ENCODE measurements at regions not wholly inside any gene's neighbourhood (a gene's known extent, or its start where the extent isn't known, plus 50 kb on each side); places are given as distances from the start of the nearest gene placed in this dataset.

DNA sequence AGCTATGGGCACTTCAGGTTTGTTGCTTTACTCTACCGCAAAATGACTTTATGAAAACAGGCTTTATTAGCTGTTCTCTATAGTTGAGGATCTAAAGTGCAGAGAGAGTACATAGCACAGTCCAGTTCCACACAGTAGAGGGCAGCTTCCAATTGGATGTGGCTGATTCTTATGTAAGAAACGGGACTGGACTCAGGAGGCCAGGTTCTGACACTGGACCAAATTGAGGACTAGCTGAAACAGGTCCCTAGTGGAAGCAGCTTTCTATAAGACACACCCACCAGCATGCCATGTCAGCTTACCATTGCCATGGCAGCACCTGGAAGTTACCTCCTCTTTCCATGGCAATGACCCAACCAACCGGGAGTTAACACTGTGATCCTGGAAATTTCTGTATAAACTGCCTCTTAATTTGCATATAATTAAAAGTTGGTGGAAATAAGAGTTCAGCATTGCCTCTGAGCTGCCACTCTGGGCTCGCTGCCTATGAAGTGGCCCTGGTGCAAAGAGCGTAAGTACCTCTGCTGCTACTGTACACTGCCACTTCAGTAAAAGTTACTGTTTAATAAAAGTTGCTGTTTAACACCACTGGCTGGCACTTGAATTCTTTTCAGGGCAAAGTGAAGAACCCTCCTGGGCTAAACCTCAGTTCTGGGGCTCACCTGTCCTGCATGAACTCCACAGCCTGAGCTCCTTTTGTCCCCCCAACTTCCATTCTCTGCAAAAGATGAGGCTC is 211.9 kb upstream of the SLC10A2 start (continued):
- no peak for TF ChIP-seq SIN3A (conservative IDR thresholded peaks at IDR 0.05 in 1 of 2, IDR thresholded peaks at IDR 0.05 in 1 of 2; ENCODE audit: low read depth in 1 of 2, low read length in 2 of 2)
- no peak for TF ChIP-seq SP2 (IDR thresholded peaks at IDR 0.05; ENCODE audit: low read length)
